GM21528 (cell line): ENCODE measurements at regions not wholly inside any gene's neighbourhood (a gene's known extent, or its start where the extent isn't known, plus 50 kb on each side); places are given as distances from the start of the nearest gene placed in this dataset.
A peak's percentile ranks its signal among the peaks of the same experiment; 100 is the strongest.

Experiments used
- ATAC-seq: cut with Tn5 transposase; IDR thresholded peaks from one replicate; pipeline ENCODE4 v1.9.1; 2021; ENCODE audit warnings: mild to moderate bottlenecking, moderate library complexity; ENCODE audit not compliant: unreplicated experiment, low FRiP score

- no peak for ATAC-seq
Observed at GRCh38 chr1:221067721-221068120, 188.5 kb downstream of the HLX start.

- peak; percentile 86 for ATAC-seq
Observed at GRCh38 chr1:221069178-221069903, 190.1 kb downstream of the HLX start.

- ATAC-seq = no peak
Observed at GRCh38 chr1:221069986-221070385, 190.7 kb downstream of the HLX start.

- no peak for ATAC-seq
Observed at GRCh38 chr1:221071777-221072176, 192.5 kb downstream of the HLX start.

GRCh38 chr1:221072214-221072613 is 193.0 kb downstream of the HLX start:
- no peak for ATAC-seq

- no peak for ATAC-seq
Observed at GRCh38 chr1:221074332-221074731, 195.1 kb downstream of the HLX start.

- no peak for ATAC-seq
Observed at GRCh38 chr1:221075911-221076310, 196.7 kb downstream of the HLX start.

GRCh38 chr1:221076391-221076811 is 197.2 kb downstream of the HLX start:
- no peak for ATAC-seq

GRCh38 chr1:221078260-221078965 is 199.2 kb downstream of the HLX start:
- ATAC-seq = no peak

- ATAC-seq = no peak
Observed at GRCh38 chr1:221083902-221084301, 204.7 kb downstream of the HLX start.

- no peak for ATAC-seq
Observed at GRCh38 chr1:221084681-221085080, 205.4 kb downstream of the HLX start.

- no peak for ATAC-seq
Observed at GRCh38 chr1:221085701-221086375, 206.6 kb downstream of the HLX start.

GRCh38 chr1:221087919-221088318 is 208.7 kb downstream of the HLX start:
- ATAC-seq = no peak

GRCh38 chr1:221089273-221089672 is 210.0 kb downstream of the HLX start:
- no peak for ATAC-seq

GRCh38 chr1:221089803-221090202 is 210.6 kb downstream of the HLX start:
- no peak for ATAC-seq

- no peak for ATAC-seq
Observed at GRCh38 chr1:221093903-221094791, 214.9 kb downstream of the HLX start.

GRCh38 chr1:221097479-221098281 is 218.4 kb downstream of the HLX start:
- no peak for ATAC-seq

GRCh38 chr1:221098471-221099405 is 219.5 kb downstream of the HLX start:
- no peak for ATAC-seq
